ENCODE measurements at regions not wholly inside any gene's neighbourhood (a gene's known extent, or its start where the extent isn't known, plus 50 kb on each side); places are given as distances from the start of the nearest gene placed in this dataset.

DNA sequence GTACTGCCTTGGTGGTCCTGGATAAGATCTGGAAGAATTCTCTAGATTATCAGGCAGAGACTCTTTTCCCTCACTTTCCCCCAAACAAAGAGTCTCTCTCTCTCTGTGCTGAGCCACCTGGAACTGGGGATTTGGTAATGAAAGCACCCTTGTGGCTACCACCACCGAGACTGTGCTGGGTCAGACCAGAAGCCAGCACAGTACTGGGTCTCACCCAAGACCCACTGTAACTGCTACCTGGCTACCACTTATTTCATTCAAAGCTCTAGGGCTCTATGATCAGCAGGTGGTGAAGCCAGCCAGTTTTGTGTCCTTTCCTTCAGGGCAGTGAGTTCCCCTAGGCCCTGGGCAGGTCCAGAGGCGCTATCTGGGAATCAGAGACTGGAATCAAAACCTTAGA lies 269.6 kb upstream of the CWC22 start:
- TF ChIP-seq, protein P1, sequence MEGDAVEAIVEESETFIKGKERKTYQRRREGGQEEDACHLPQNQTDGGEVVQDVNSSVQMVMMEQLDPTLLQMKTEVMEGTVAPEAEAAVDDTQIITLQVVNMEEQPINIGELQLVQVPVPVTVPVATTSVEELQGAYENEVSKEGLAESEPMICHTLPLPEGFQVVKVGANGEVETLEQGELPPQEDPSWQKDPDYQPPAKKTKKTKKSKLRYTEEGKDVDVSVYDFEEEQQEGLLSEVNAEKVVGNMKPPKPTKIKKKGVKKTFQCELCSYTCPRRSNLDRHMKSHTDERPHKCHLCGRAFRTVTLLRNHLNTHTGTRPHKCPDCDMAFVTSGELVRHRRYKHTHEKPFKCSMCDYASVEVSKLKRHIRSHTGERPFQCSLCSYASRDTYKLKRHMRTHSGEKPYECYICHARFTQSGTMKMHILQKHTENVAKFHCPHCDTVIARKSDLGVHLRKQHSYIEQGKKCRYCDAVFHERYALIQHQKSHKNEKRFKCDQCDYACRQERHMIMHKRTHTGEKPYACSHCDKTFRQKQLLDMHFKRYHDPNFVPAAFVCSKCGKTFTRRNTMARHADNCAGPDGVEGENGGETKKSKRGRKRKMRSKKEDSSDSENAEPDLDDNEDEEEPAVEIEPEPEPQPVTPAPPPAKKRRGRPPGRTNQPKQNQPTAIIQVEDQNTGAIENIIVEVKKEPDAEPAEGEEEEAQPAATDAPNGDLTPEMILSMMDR (IDR thresholded peaks at IDR 0.05; ENCODE audit: insufficient read depth, low read length, poor library complexity, severe bottlenecking) = no peak
- no peak for TF ChIP-seq EZH2phosphoT487 (conservative IDR thresholded peaks at IDR 0.05; ENCODE audit: low read length)

All from SU-DHL-6 (cell line).